HEK293 (cell line): ENCODE measurements at regions not wholly inside any gene's neighbourhood (a gene's known extent, or its start where the extent isn't known, plus 50 kb on each side); places are given as distances from the start of the nearest gene placed in this dataset.

ENCODE experiments used
- CTCF ChIA-PET: fragments of 350-600 bp; formaldehyde crosslinking; extraction: SDS; loops from one replicate; lab custom pipeline; 2021; ENCODE audit warnings: antibody characterized with exemption; lab: Yijun Ruan, JAX
- POLR2A ChIA-PET: fragments of 300-600 bp; formaldehyde crosslinking; extraction: SDS; loops from one replicate; lab custom pipeline; 2020; ENCODE audit warnings: antibody characterized with exemption, inconsistent platforms; lab: Yijun Ruan, JAX
- H3K27ac ChIP-seq: fragments of 200-500 bp; sonication (Bioruptor generic); 2 replicates; pipeline ENCODE4 v1.5.1; 2014; ENCODE audit warnings: low read depth, low read length, control low read depth, inconsistent platforms; ENCODE audit errors: extremely low read depth
- H3K36me3 ChIP-seq, 2 experiments: fragments of 200-500 bp in 1 of 2; sonication (Bioruptor generic) in 1 of 2; 1 replicate in 1 of 2; 2 replicates in 1 of 2; pipeline ENCODE4 v1.5.1; 2014 to 2017; ENCODE audit warnings: inconsistent platforms in 2 of 2, low read length in 2 of 2; ENCODE audit not compliant: control insufficient read depth in 2 of 2, insufficient read depth in 1 of 2
- H3K4me1 ChIP-seq: fragments of 200-500 bp; sonication (Bioruptor generic); 2 replicates; pipeline ENCODE4 v1.5.1; 2014; ENCODE audit warnings: mild to moderate bottlenecking, low read length, inconsistent platforms; ENCODE audit not compliant: control insufficient read depth, insufficient read depth
- H3K4me3 ChIP-seq: 2 replicates; pipeline ENCODE4 v1.5.1; 2011; ENCODE audit warnings: low read depth, mild to moderate bottlenecking, control low read depth, low read length, moderate library complexity
- H3K9me3 ChIP-seq: fragments of 200-500 bp; sonication (Bioruptor generic); 2 replicates; pipeline ENCODE4 v1.5.1; 2014; ENCODE audit warnings: low read depth, low read length, inconsistent platforms; ENCODE audit not compliant: control insufficient read depth, insufficient read depth
- AEBP2 ChIP-seq: fragments of 450-650 bp; formaldehyde crosslinking; IDR thresholded peaks from 2 replicates; pipeline ENCODE4 v1.5.1; 2016; ENCODE audit warnings: missing biosample characterization, missing genetic modification characterization, borderline replicate concordance
- CTCF ChIP-seq: fragments of 450-650 bp; formaldehyde crosslinking; IDR thresholded peaks from 2 replicates; pipeline ENCODE4 v1.5.1; 2016; ENCODE audit warnings: missing biosample characterization, missing genetic modification characterization
- GLIS1 ChIP-seq: fragments of 450-650 bp; formaldehyde crosslinking; IDR thresholded peaks from 2 replicates; pipeline ENCODE4 v1.5.1; 2016; ENCODE audit warnings: missing biosample characterization, missing genetic modification characterization
- GLIS2 ChIP-seq: fragments of 450-650 bp; formaldehyde crosslinking; IDR thresholded peaks from 2 replicates; pipeline ENCODE4 v1.5.1; 2016; ENCODE audit warnings: missing biosample characterization, missing genetic modification characterization
- HOXA7 ChIP-seq: sonication (generic); formaldehyde crosslinking; IDR thresholded peaks from 2 replicates; pipeline ENCODE4 v1.8.1; 2022; ENCODE audit warnings: missing genetic modification reagents, borderline replicate concordance
- IKZF3 ChIP-seq: fragments of 450-650 bp; IDR thresholded peaks from 2 replicates; pipeline ENCODE4 v1.5.0; 2018; ENCODE audit warnings: missing biosample characterization, mild to moderate bottlenecking, missing genetic modification characterization, moderate library complexity
- MEIS1 ChIP-seq: sonication (generic); formaldehyde crosslinking; IDR thresholded peaks from 2 replicates; pipeline ENCODE4 v1.8.1; 2022; ENCODE audit warnings: missing genetic modification reagents, mild to moderate bottlenecking, borderline replicate concordance
- MYNN ChIP-seq: fragments of 450-650 bp; formaldehyde crosslinking; IDR thresholded peaks from 2 replicates; pipeline ENCODE4 v1.5.1; 2016; ENCODE audit warnings: missing biosample characterization, missing genetic modification characterization, borderline replicate concordance
- PRDM1 ChIP-seq: fragments of 450-650 bp; formaldehyde crosslinking; IDR thresholded peaks from 2 replicates; pipeline ENCODE4; 2016; ENCODE audit warnings: missing biosample characterization, missing genetic modification characterization
- REPIN1 ChIP-seq: fragments of 450-650 bp; formaldehyde crosslinking; IDR thresholded peaks from 2 replicates; pipeline ENCODE4 v1.5.1; 2017; ENCODE audit warnings: missing biosample characterization, missing genetic modification characterization, low read depth
- SCRT1 ChIP-seq: fragments of 450-650 bp; formaldehyde crosslinking; IDR thresholded peaks from 2 replicates; pipeline ENCODE4 v1.5.1; 2016; ENCODE audit warnings: missing biosample characterization, missing genetic modification characterization, borderline replicate concordance
- ZBTB1 ChIP-seq: fragments of 450-650 bp; formaldehyde crosslinking; IDR thresholded peaks from 2 replicates; pipeline ENCODE4 v1.5.1; 2016; ENCODE audit warnings: missing biosample characterization, missing genetic modification characterization
- ZBTB21 ChIP-seq: fragments of 450-650 bp; formaldehyde crosslinking; IDR thresholded peaks from 2 replicates; pipeline ENCODE4 v1.5.1; 2017; ENCODE audit warnings: missing biosample characterization, missing genetic modification characterization
- ZNF157 ChIP-seq: fragments of 450-650 bp; formaldehyde crosslinking; IDR thresholded peaks from 2 replicates; pipeline ENCODE4 v1.5.1; 2016; ENCODE audit warnings: missing biosample characterization, missing genetic modification characterization
- ZNF169 ChIP-seq: fragments of 450-650 bp; formaldehyde crosslinking; IDR thresholded peaks from 2 replicates; pipeline ENCODE4 v1.5.1; 2016; ENCODE audit warnings: missing biosample characterization, missing genetic modification characterization
- ZNF221 ChIP-seq: fragments of 450-650 bp; formaldehyde crosslinking; IDR thresholded peaks from 2 replicates; pipeline ENCODE4 v1.5.1; 2017; ENCODE audit warnings: missing biosample characterization, missing genetic modification characterization, borderline replicate concordance
- ZNF24 ChIP-seq: fragments of 450-650 bp; formaldehyde crosslinking; IDR thresholded peaks from 2 replicates; pipeline ENCODE4 v1.5.1; 2016; ENCODE audit warnings: missing biosample characterization, missing genetic modification characterization
- ZNF311 ChIP-seq: fragments of 450-650 bp; formaldehyde crosslinking; IDR thresholded peaks from 2 replicates; pipeline ENCODE4 v1.5.1; 2017; ENCODE audit warnings: missing biosample characterization, missing genetic modification characterization, borderline replicate concordance
- ZNF449 ChIP-seq: fragments of 450-650 bp; formaldehyde crosslinking; IDR thresholded peaks from 2 replicates; pipeline ENCODE4 v1.5.1; 2017; ENCODE audit warnings: missing biosample characterization, mild to moderate bottlenecking, missing genetic modification characterization, moderate library complexity
- ZNF473 ChIP-seq: fragments of 450-650 bp; formaldehyde crosslinking; IDR thresholded peaks from 2 replicates; pipeline ENCODE4 v1.5.1; 2017; ENCODE audit warnings: missing biosample characterization, missing genetic modification characterization
- ZNF549 ChIP-seq: fragments of 450-650 bp; IDR thresholded peaks from 2 replicates; pipeline ENCODE4 v1.5.1; 2018; ENCODE audit warnings: missing biosample characterization, missing genetic modification characterization, mild to moderate bottlenecking, inconsistent platforms, moderate library complexity
- ZNF596 ChIP-seq: fragments of 450-650 bp; IDR thresholded peaks from 2 replicates; pipeline ENCODE4 v1.5.0; 2018; ENCODE audit warnings: missing biosample characterization, mild to moderate bottlenecking, missing genetic modification characterization, moderate library complexity
- ZNF677 ChIP-seq: fragments of 450-650 bp; IDR thresholded peaks from 2 replicates; pipeline ENCODE4 v1.5.0; 2018; ENCODE audit warnings: missing biosample characterization, mild to moderate bottlenecking, missing genetic modification characterization, moderate library complexity
- ZNF704 ChIP-seq: fragments of 450-650 bp; formaldehyde crosslinking; IDR thresholded peaks from 2 replicates; pipeline ENCODE4 v1.5.1; 2016; ENCODE audit warnings: missing biosample characterization, missing genetic modification characterization
- ZNF707 ChIP-seq: fragments of 450-650 bp; formaldehyde crosslinking; IDR thresholded peaks from 2 replicates; pipeline ENCODE4 v1.5.1; 2016; ENCODE audit warnings: missing biosample characterization, missing genetic modification characterization
- ZNF776 ChIP-seq: fragments of 450-650 bp; formaldehyde crosslinking; IDR thresholded peaks from 2 replicates; pipeline ENCODE4 v1.5.0; 2017; ENCODE audit warnings: missing biosample characterization, missing genetic modification characterization, borderline replicate concordance
- ZNF785 ChIP-seq: fragments of 450-650 bp; formaldehyde crosslinking; IDR thresholded peaks from 2 replicates; pipeline ENCODE4 v1.5.1; 2016; ENCODE audit warnings: missing biosample characterization, missing genetic modification characterization

- TF ChIP-seq ZNF596 (tag by site-specific recombination) (no peak), ZNF449 (tag by site-specific recombination) (no peak), ZNF169 (tag by site-specific recombination) (no peak), ZNF221 (no peak), MEIS1 (no peak), CTCF (no peak), ZNF473 (tag by site-specific recombination) (no peak), AEBP2 (tag by site-specific recombination) (no peak)
- Histone ChIP-seq H3K9me3 (no peaks in the 10 kb centered on the region), H3K36me3 (no peaks in the 10 kb centered on the region), H3K4me3 (no peak overlapping the region), H3K4me1 (no peaks in the 10 kb centered on the region), H3K27ac (no peak overlapping the region)
- POLR2A ChIA-PET = no interaction called here
- CTCF ChIA-PET = interaction anchor here (0.6 to 1.0 kb wide), 3 partner anchors 15 to 1379 kb away, joined by 3 to 5 read pairs (median 4); no protein-coding TSS in a partner anchor
Observed at GRCh38 chr18:78517973-78518372, 461.6 kb upstream of the SALL3 start.

- ChIA-PET CTCF (interaction anchor here (1.0 kb wide), 1 partner anchor 14 kb away, joined by 4 read pairs; no protein-coding TSS in a partner anchor), POLR2A (no interaction called here)
- H3K9me3 ChIP-seq = no peaks in the 10 kb centered on the region
- H3K27ac ChIP-seq = no peak overlapping the region
- H3K4me1 ChIP-seq = no peaks in the 10 kb centered on the region
- TF ChIP-seq ZNF785 (tag by site-specific recombination) (no peak), GLIS2 (tag by site-specific recombination) (no peak), ZNF549 (no peak), MYNN (no peak), PRDM1 (tag by site-specific recombination) (no peak), ZNF677 (tag by site-specific recombination) (no peak), HOXA7 (no peak), ZNF776 (no peak)
- H3K4me3 ChIP-seq = no peak overlapping the region
- H3K36me3 ChIP-seq = no peaks in the 10 kb centered on the region
Observed at GRCh38 chr18:78518805-78519204, 460.8 kb upstream of the SALL3 start.

GRCh38 chr18:78519394-78520062 is 460.1 kb upstream of the SALL3 start:
- no peaks in the 10 kb centered on the region for H3K36me3 ChIP-seq
- no peak for TF ChIP-seq ZNF24 (tag by site-specific recombination)
- no peak for TF ChIP-seq ZBTB21
- TF ChIP-seq ZNF704 = no peak
- TF ChIP-seq GLIS1 (tag by site-specific recombination) = no peak
- TF ChIP-seq IKZF3 (tag by site-specific recombination) = no peak
- TF ChIP-seq SCRT1 (tag by site-specific recombination) = no peak
- TF ChIP-seq ZNF707 (tag by site-specific recombination) = no peak
- no peak for TF ChIP-seq REPIN1 (tag by site-specific recombination)
- no peak for TF ChIP-seq ZNF157
- no peak for TF ChIP-seq ZNF311 (tag by site-specific recombination)
- no peak for TF ChIP-seq ZBTB1 (tag by site-specific recombination)
- no peaks in the 10 kb centered on the region for H3K4me1 ChIP-seq
- H3K9me3 ChIP-seq = no peaks in the 10 kb centered on the region
- no peak overlapping the region for H3K4me3 ChIP-seq
- H3K27ac ChIP-seq = no peak overlapping the region
- POLR2A ChIA-PET = no interaction called here
- CTCF ChIA-PET = interaction anchor here (0.6 kb wide), 1 partner anchor 55 kb away, joined by 3 read pairs; no protein-coding TSS in a partner anchor
